H1 (cell line): ENCODE measurements at regions not wholly inside any gene's neighbourhood (a gene's known extent, or its start where the extent isn't known, plus 50 kb on each side); places are given as distances from the start of the nearest gene placed in this dataset.

Experiments
- CTCF ChIP-seq, 3 experiments: IDR thresholded peaks; 1 replicate in 2 of 3; 2 replicates in 1 of 3; pipeline versions ENCODE4 v1.5.1 to v1.6.1; 2011; ENCODE audit warnings: low read length in 3 of 3, mild to moderate bottlenecking in 3 of 3, inconsistent platforms in 2 of 3, low read depth in 1 of 3, moderate library complexity in 1 of 3; ENCODE audit not compliant: insufficient read depth in 1 of 3; ENCODE audit errors: control extremely low read depth in 1 of 3
- EGR1 ChIP-seq: IDR thresholded peaks from 2 replicates; pipeline ENCODE4 v1.6.1; 2011; ENCODE audit warnings: low read depth, low read length, borderline replicate concordance
- EP300 ChIP-seq, 2 experiments: IDR thresholded peaks; 1 replicate in 1 of 2; 2 replicates in 1 of 2; pipeline ENCODE4 v1.6.1; 2011 to 2012; ENCODE audit warnings: low read depth in 2 of 2, low read length in 2 of 2, mild to moderate bottlenecking in 2 of 2, borderline replicate concordance in 1 of 2, inconsistent platforms in 1 of 2, moderate library complexity in 1 of 2
- EZH2 ChIP-seq: fragments of 200-600 bp; sonication (generic); IDR thresholded peaks from 2 replicates; pipeline ENCODE4 v1.7.1; 2012; ENCODE audit warnings: low read depth, mild to moderate bottlenecking, moderate library complexity, low read length, inconsistent platforms; ENCODE audit not compliant: severe bottlenecking
- HDAC2 ChIP-seq, 2 experiments: fragments of 300-600 bp in 1 of 2; sonication (generic) in 1 of 2; IDR thresholded peaks; 2 replicates each; pipeline ENCODE4 v1.6.1; 2011 to 2012; ENCODE audit warnings: low read depth in 2 of 2, low read length in 2 of 2, mild to moderate bottlenecking in 2 of 2, moderate library complexity in 2 of 2, borderline replicate concordance in 1 of 2, inconsistent platforms in 1 of 2
- NRF1 ChIP-seq: IDR thresholded peaks from 2 replicates; pipeline ENCODE4 v1.6.1; 2011; ENCODE audit warnings: mild to moderate bottlenecking, low read depth, low read length, improper control_type of control experiment
- POLR2A ChIP-seq, 2 experiments: IDR thresholded peaks; 1 replicate in 1 of 2; 2 replicates in 1 of 2; pipeline ENCODE4 v1.6.1; 2011; ENCODE audit warnings: low read depth in 2 of 2, low read length in 2 of 2, mild to moderate bottlenecking in 2 of 2; ENCODE audit errors: control extremely low read depth in 1 of 2
- POLR2AphosphoS5 ChIP-seq: IDR thresholded peaks from 2 replicates; pipeline ENCODE4 v1.6.1; 2011; ENCODE audit warnings: low read depth, low read length
- SIX5 ChIP-seq: IDR thresholded peaks from 2 replicates; pipeline ENCODE4 v1.6.1; 2011; ENCODE audit warnings: mild to moderate bottlenecking, low read depth, low read length
- TEAD4 ChIP-seq: IDR thresholded peaks from 2 replicates; pipeline ENCODE4 v1.6.1; 2012; ENCODE audit warnings: low read depth, low read length, inconsistent platforms, mixed read lengths
- YY1 ChIP-seq: IDR thresholded peaks from 2 replicates; pipeline ENCODE4 v1.6.1; 2011; ENCODE audit warnings: low read depth, mild to moderate bottlenecking, low read length
- ZNF274 ChIP-seq: IDR thresholded peaks from 2 replicates; pipeline ENCODE4 v1.7.0; 2012; ENCODE audit warnings: low read length, borderline replicate concordance; ENCODE audit errors: extremely low read depth
- TF ChIP-seq, protein P1 (sequence below): IDR thresholded peaks from 2 replicates; pipeline ENCODE4 v1.6.1; 2011; ENCODE audit warnings: low read depth, mild to moderate bottlenecking, low read length; ENCODE audit not compliant: insufficient read depth

DNA sequence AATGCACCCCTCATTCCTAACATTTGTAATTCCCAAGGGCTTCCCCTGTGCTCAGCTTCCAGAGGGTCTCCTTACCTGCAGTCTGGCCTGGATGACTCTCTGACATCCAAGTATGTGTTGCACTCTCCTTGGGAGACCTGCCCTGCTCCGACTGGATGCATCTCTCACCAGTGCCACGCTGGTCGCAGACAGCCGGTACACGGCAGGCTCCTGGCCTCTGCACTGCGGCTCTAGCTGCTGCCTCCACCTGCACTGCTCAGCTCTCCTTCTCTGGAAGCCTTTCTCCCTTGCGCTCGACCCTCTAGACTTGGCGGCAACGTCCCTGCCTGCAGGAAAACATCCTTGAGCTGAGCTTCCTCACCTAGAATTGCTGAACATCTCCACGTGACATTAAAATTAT lies 685.9 kb downstream of the BRD1 start:
- TF ChIP-seq CTCF (IDR thresholded peaks at IDR 0.05; ENCODE audit: control extremely low read depth in 1 of 3, insufficient read depth in 1 of 3, low read depth in 1 of 3, low read length in 3 of 3) (no peak), TEAD4 (no peak), HDAC2 (IDR thresholded peaks at IDR 0.05; ENCODE audit: borderline replicate concordance in 1 of 2, low read depth in 2 of 2, low read length in 2 of 2) (no peak), ZNF274 (no peak), EZH2 (no peak), EGR1 (no peak), EP300 (IDR thresholded peaks at IDR 0.05; ENCODE audit: borderline replicate concordance in 1 of 2, low read depth in 2 of 2, low read length in 2 of 2) (no peak), SIX5 (no peak), NRF1 (no peak), POLR2A (IDR thresholded peaks at IDR 0.05; ENCODE audit: control extremely low read depth in 1 of 2, low read depth in 2 of 2, low read length in 2 of 2) (no peak), YY1 (no peak), POLR2AphosphoS5 (no peak)
- TF ChIP-seq, protein P1, sequence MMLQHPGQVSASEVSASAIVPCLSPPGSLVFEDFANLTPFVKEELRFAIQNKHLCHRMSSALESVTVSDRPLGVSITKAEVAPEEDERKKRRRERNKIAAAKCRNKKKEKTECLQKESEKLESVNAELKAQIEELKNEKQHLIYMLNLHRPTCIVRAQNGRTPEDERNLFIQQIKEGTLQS, result no peak
